NCI-H2227 (cell line): ENCODE measurements at regions not wholly inside any gene's neighbourhood (a gene's known extent, or its start where the extent isn't known, plus 50 kb on each side); places are given as distances from the start of the nearest gene placed in this dataset.

Experiments
- DNase-seq: peaks from one replicate; lab custom pipeline; 2025; ENCODE audit not compliant: unreplicated experiment; lab: John Stamatoyannopoulos, UW

DNA sequence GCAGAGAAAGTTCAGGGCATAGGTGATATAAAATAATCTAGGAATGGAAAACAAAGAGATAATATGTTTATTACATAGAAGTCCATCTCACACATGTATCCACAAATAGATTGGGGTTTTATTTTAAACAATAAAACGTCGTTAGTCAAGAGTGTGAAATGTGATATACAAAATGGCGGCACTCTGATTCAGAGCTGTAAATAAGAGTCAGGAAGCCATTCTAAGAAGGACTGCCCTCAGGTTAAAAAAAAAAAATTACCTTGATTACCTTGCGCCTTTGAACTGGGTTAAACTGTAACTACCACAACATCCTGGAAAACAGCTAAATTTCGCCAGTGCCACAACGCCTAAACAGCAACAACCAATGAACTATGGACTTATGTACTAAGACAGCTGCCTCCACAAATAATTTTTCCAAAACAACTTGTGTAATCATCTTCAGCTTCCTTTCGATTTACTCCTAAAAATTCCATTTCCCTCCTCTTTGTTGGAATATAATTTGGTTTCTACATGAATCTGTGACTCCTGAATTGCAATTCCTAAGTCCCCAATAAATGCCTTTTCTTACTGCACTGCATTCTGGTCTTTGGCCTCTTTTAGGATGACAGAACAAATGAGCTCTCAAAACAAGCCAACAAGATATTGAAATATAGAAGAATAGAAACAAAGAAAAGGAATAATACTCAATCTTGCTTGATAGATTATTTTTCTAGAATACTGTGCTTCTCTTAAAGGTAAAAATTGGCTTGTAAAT lies 1019.5 kb upstream of the MAP3K7 start:
- DNase-seq, result no peak

DNA sequence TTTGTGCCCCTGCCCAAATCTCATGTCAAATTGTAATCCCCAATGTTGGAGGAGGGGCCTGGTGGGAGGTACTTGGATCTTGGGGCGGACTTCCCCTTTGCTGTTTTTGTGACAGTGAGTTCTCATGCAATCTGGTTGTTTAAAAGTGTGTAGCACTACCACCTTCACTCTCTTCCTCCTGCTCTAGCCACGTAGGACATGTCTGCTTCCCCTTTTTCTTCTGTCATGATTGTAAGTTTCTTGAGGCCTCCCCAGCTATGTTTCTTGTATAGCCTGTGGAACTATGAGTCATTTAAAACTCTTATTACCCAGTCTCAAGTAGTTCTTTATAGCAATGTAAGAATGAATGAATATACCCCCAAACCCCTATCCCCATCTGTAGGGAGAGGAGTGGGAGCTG lies 1013.7 kb upstream of the MAP3K7 start:
- no peak for DNase-seq

- no peak for DNase-seq
Measured at GRCh38 chr6:91590191-91590590, 1003.3 kb upstream of the MAP3K7 start.

DNA sequence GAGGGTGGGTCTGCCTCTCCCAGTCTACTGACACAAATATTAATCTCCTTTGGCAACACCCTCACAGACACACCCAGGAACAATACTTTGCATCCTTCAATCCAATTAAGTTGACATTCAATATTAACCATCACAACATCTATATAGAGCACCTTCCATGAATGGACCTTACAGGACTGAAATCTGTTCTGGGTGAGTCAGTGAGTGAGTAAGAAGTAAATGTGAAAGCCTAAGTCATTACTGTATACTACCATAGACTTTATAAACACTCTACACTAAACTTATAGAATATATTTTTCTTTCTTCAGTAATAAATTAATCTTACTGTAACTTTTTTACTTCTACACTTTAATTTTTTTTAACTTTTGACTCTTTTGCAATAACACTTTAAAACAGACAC lies 993.8 kb upstream of the MAP3K7 start:
- DNase-seq, result no peak

GRCh38 chr6:91575032-91575431 lies 988.2 kb upstream of the MAP3K7 start:
- no peak for DNase-seq

GRCh38 chr6:91573826-91574416 lies 987.0 kb upstream of the MAP3K7 start:
- no peak for DNase-seq

DNA sequence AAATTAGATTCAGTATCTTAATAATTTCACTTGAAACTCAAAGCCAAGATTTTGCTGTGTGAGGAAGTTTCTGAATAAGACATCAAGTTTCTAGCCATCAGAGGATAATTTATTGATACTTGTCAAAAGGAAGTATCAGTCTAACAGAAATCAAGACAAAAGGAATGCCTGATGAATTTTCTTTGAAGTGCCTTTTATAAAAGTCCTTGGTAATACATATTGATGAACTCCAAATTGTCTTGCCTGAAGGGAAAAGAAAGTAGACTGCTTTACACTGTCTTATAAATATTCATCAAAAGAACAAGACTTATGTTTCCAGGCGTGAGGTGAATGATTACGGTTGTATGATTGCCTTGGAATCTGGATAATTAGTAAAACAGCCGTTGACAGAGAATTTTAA lies 986.0 kb upstream of the MAP3K7 start:
- no peak for DNase-seq

DNA sequence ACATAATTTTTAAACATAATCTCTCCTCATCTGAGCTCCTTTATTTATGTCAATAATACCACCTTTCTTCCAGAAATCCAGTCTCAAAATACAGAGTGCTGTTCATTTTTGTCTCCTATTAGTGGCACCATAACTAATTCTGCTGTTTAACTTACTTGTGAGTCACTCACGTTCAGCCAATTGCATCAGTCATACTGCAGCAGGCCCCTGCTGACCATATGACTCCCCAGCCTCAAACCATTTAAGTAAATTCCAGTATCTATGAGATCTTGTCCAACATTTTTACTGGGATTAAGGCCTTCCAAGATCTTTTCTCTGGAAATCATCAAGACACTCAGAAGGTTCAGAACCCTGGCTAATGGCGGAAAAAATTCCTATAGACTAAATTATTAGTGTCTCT lies 982.2 kb upstream of the MAP3K7 start:
- DNase-seq, result no peak

DNA sequence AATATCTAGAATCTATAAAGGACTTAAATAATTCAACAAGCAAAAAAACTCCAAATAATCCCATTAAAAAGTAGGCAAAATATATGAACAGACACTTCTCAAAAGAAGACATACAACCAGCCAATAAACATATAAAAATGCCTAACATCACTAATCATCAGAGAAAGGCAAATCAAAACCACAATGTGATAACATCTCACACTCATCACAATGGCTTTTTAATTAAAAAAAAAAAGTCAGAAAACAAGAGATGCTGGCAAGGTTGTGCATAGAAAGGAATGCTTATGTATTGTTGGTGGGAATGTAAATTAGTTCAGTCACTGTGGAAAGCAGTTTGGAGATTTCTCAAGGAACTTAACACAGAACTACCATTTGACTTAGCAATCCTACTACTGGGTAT lies 979.6 kb upstream of the MAP3K7 start:
- no peak for DNase-seq

GRCh38 chr6:91565207-91565606 lies 978.3 kb upstream of the MAP3K7 start:
- no peak for DNase-seq

GRCh38 chr6:91562955-91563354 lies 976.1 kb upstream of the MAP3K7 start:
- no peak for DNase-seq

GRCh38 chr6:91560409-91560808 lies 973.5 kb upstream of the MAP3K7 start:
- DNase-seq, result no peak

- DNase-seq, result no peak
Measured at GRCh38 chr6:91540902-91541301, 954.0 kb upstream of the MAP3K7 start.

DNA sequence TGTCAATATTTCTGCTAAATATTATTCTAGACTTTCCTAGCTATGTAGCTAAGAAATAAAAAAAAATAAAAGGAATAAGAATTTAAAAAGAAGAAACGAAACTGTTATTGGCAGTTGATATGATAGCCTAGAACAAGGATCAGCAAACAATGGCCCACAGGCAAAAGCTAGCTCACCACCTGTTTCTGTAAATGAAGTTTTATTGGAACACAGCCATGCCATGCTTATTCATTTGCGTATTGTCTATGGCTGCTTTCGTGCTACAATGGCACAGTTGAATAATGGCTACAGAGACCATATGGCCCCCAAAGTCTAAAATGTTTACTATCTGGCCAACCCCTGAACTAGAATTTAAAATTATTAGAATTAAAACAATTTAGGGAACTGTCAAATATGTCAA lies 952.6 kb upstream of the MAP3K7 start:
- no peak for DNase-seq

- DNase-seq, result no peak
Measured at GRCh38 chr6:91538622-91539021, 951.8 kb upstream of the MAP3K7 start.

GRCh38 chr6:91534614-91535013 lies 947.7 kb upstream of the MAP3K7 start:
- no peak for DNase-seq

DNA sequence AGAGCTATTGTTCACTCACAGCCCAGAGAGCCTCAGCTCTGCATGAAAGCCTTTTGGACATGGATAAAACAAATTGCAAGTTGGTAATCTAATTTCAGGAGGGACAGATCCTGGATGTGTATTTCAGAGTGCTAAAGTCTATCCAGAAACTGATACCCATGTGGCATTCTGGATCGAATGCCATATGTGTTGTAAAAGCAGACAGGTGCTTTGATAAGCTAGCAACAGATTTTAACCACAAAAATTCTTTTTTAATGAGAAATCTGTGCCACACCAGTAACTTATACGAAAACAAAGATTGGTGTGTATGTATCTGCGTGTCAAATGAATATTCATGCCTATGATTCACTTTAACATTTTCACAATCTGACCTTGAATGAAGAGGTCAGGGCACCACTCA lies 936.6 kb upstream of the MAP3K7 start:
- no peak for DNase-seq

DNA sequence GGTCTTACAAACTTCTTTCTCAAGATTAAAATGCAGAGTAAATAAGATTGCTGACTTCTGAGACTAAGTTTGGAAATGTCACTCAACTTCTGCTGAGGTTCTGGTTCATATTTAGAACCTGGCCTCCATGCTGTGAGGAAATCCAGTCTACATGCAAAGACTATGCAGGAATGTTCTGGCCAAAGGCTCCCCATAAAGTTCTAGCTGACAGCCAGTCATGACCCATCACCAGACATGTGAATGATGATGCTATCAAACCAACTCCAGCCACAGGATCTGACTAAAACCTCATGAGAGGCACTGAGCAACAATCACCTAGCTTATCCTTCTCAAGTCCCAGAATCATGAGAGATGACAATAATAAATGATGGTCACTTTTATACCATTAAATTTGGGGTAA lies 935.1 kb upstream of the MAP3K7 start:
- no peak for DNase-seq

DNA sequence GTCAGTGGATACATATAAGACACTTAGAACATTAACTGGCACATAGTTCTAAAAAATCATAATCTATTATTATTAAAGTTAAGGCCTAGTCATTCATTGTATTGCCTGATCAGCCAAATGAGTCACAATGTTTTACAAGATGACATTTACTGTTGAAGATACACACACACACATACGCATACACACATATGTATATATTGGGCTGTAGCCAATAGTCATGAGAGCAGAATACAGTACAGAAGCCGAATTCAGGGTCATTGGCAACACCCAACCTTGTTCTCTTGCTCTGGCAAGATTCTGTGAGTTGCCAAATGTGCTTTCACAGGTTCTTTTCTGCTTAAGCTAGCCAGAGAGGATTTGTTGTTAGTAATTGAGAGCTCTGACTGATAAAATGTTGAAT lies 922.8 kb upstream of the MAP3K7 start:
- DNase-seq, result no peak

- no peak for DNase-seq
Measured at GRCh38 chr6:91509039-91509438, 922.2 kb upstream of the MAP3K7 start.

- DNase-seq, result no peak
Measured at GRCh38 chr6:91506509-91506908, 919.6 kb upstream of the MAP3K7 start.

DNA sequence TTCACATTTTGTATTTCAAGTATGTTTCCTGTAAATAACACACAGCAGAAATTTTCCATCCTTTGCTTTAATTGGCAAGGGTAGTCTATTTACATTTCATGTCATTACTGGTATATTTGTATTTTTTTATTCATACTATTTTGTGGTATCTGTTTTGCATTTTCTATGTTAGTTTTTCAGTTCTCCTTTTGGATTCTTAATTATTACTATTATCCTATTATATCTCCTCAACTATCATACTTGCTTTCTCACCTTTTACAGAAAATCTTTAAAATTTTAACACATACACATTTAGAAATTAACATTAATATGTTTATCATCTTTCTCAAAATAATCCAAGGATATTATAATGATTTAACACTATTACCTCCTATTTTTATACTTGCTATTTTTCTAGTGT lies 918.3 kb upstream of the MAP3K7 start:
- DNase-seq, result no peak

DNA sequence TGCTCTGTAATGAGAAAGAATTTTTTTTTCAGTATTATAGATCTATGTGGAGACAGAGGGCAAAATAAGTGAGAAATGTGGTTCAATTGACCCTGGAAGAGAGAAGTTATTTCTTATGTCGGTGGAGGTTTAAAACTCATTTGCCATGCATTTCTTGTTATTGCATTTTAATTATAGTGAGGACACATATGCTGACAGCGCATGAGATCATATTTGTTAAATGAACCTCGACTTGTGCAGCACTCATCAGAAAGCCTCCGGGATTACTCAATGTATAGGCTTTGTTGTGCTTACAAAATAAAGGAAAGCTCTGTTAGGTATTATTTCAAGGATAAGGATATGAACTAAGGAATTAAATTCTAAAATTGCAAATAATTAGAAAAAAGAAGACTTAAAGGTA lies 915.1 kb upstream of the MAP3K7 start:
- DNase-seq, result no peak
